ENCODE measurements at regions not wholly inside any gene's neighbourhood (a gene's known extent, or its start where the extent isn't known, plus 50 kb on each side); places are given as distances from the start of the nearest gene placed in this dataset.

GRCh38 chr12:107169200-107169599 is 75.9 kb upstream of the CRY1 start:
- peaks cover 0 to 2% (median 0%) of the 10 kb centered on the region in 4 donors for H3K27me3 ChIP-seq
- no peaks in the 10 kb centered on the region for H3K9me3 ChIP-seq
- H3K4me1 ChIP-seq, result no peaks in the 10 kb centered on the region
- DNase-seq (no peak), FAIRE-seq (no peak), ATAC-seq (no peak)
- 65 to 78% methylated on average over 6 of the region's 6 CpGs for WGBS, 2 donors
- no peak for TF ChIP-seq CTCF (IDR thresholded peaks at IDR 0.05)
- H3K4me3 ChIP-seq, result no peak overlapping the region
- intact Hi-C loops (cut with DNase I), result no loop called here
- no peak overlapping the region for H3K27ac ChIP-seq
- no peaks in the 10 kb centered on the region for H3K36me3 ChIP-seq

- TF ChIP-seq CTCF (IDR thresholded peaks at IDR 0.05), result no peak
Measured at GRCh38 chr12:107178776-107179175, 85.4 kb upstream of the CRY1 start.

GRCh38 chr12:107179871-107180270 is 86.5 kb upstream of the CRY1 start:
- H3K4me3 ChIP-seq, result no peak overlapping the region
- no peaks in the 10 kb centered on the region for H3K36me3 ChIP-seq
- intact Hi-C loops (cut with DNase I), result no loop called here
- no peaks in the 10 kb centered on the region for H3K9me3 ChIP-seq
- no peak for ATAC-seq
- no peak for TF ChIP-seq CTCF (IDR thresholded peaks at IDR 0.05)
- H3K27ac ChIP-seq, result no peak overlapping the region
- DNase-seq, result no peak
- H3K27me3 ChIP-seq, result peaks cover 0 to 10% (median 0%) of the 10 kb centered on the region in 4 donors
- FAIRE-seq, result no peak
- H3K4me1 ChIP-seq, result no peaks in the 10 kb centered on the region
- WGBS, 2 donors, result 35 to 64% methylated on average over 1 of the region's 1 CpG

More at GRCh38 chr12:107178776-107179175, 85.4 kb upstream of the CRY1 start:
- H3K27me3 ChIP-seq, result peaks cover 0 to 3% (median 0%) of the 10 kb centered on the region in 4 donors
- no peak for ATAC-seq
- H3K4me3 ChIP-seq, result no peak overlapping the region
- DNase-seq, result no peak
- FAIRE-seq, result no peak
- H3K27ac ChIP-seq, result no peak overlapping the region
- H3K4me1 ChIP-seq, result no peaks in the 10 kb centered on the region
- 63 to 82% methylated on average over 5 of the region's 5 CpGs for WGBS, 2 donors
- intact Hi-C loops (cut with DNase I), result no loop called here
- H3K36me3 ChIP-seq, result no peaks in the 10 kb centered on the region
- H3K9me3 ChIP-seq, result no peaks in the 10 kb centered on the region

- FAIRE-seq, result no peak
- no peak overlapping the region for H3K4me3 ChIP-seq
- 47 to 62% methylated on average over 1 of the region's 1 CpG for WGBS, 2 donors
- no peak overlapping the region for H3K27ac ChIP-seq
- no peak for TF ChIP-seq CTCF (IDR thresholded peaks at IDR 0.05)
- H3K27me3 ChIP-seq, result peaks cover 0 to 10% (median 0%) of the 10 kb centered on the region in 4 donors
- H3K4me1 ChIP-seq, result no peaks in the 10 kb centered on the region
- H3K36me3 ChIP-seq, result no peaks in the 10 kb centered on the region
- DNase-seq, result no peak
- ATAC-seq, result no peak
- intact Hi-C loops (cut with DNase I), result no loop called here
- H3K9me3 ChIP-seq, result no peaks in the 10 kb centered on the region
Measured at GRCh38 chr12:107180272-107180671, 86.9 kb upstream of the CRY1 start.

GRCh38 chr12:107184359-107184930 is 91.1 kb upstream of the CRY1 start:
- H3K27me3 ChIP-seq, result peaks cover 0 to 10% (median 0%) of the 10 kb centered on the region in 4 donors
- DNase-seq (no peak), ATAC-seq (no peak), FAIRE-seq (no peak)
- H3K9me3 ChIP-seq, result no peaks in the 10 kb centered on the region
- WGBS, 2 donors, result 52 to 56% methylated on average over 5 of the region's 5 CpGs
- no peak overlapping the region for H3K27ac ChIP-seq
- no peaks in the 10 kb centered on the region for H3K36me3 ChIP-seq
- H3K4me3 ChIP-seq, result no peak overlapping the region
- intact Hi-C loops (cut with DNase I), result no loop called here
- H3K4me1 ChIP-seq, result no peaks in the 10 kb centered on the region
- TF ChIP-seq CTCF (IDR thresholded peaks at IDR 0.05), result no peak
